ENCODE measurements at regions not wholly inside any gene's neighbourhood (a gene's known extent, or its start where the extent isn't known, plus 50 kb on each side); places are given as distances from the start of the nearest gene placed in this dataset.
"Not testable (repeated sequence)": the region's sequence is repeated elsewhere in the genome, so short reads cannot be mapped to it uniquely, and the experiment has no call there.

DNA sequence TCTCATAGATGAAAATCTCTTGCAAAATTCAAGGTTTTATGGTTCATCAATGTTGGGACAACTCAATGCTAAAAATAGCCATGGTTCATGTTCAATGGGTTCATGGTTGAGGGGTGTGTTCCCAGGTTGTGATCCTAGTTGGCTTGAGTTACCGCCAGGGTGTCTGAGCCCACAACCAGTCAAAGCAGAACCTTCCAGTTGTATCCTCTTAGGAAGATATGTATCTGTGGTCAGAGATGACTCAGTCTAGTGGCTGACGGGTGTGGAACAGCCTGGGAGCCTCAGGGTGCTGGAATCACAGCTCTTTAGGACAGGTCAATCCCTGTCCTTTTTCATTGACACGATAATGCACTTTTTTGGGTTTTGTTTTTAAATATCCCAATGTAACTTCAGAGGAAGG, 192.3 kb upstream of the NR3C2 start:
- no peak for DNase-seq

DNA sequence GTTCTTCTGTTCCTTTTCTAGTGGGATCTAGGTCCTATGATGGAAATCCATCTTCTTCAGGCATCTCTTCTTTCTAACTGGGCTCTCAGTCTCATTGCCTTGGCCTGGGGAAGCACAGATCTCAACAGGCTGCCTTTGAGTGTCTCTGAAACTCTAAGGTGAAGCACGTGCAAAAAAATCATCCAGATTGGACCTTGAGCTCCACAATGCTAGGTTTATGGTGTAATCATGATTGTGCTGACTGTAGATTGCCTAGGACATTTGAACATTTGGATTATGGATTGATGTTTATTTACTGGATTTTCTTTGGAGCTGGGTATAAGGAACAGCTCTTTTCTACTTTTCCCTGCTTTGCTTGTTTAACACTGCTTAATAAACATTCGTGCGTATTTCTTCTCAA, 191.5 kb upstream of the NR3C2 start:
- no peak for DNase-seq

DNA sequence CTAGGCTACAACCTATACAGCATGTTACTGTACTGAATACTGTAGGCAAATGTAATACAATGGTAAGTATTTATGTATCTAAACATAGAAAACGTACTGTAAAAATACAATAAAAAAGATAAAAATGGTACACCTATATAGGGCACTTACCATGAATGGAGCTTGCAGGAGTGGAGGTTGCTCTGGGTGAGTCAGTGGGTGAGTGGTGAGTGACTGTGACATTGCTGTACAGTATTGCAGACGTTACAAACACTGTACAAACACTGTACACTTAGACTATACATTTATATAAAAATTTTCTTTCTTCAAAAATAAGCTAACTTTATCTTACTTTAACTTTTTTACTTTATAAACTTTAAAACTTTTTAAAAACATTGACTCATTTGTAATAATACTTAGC, 190.3 kb upstream of the NR3C2 start:
- no peak for DNase-seq

DNA sequence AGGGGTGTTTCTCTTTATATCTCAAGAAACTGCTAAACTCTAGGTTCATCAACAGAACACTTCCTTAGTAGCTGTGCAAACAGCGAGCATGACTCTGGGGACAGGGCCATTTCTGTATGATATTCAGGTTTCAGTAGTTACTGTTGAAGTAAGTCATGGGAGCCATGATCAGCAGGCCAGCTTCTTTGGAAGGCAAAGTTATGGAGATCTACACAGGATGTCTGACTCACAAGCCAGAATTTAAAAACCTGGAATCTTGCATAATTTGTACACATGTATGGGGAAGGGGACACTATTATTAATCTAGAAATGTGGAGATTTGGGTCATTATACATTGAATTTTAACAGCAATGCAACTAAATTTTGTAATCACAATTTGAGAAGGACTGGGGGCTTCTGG, 187.8 kb upstream of the NR3C2 start:
- no peak for DNase-seq

DNA sequence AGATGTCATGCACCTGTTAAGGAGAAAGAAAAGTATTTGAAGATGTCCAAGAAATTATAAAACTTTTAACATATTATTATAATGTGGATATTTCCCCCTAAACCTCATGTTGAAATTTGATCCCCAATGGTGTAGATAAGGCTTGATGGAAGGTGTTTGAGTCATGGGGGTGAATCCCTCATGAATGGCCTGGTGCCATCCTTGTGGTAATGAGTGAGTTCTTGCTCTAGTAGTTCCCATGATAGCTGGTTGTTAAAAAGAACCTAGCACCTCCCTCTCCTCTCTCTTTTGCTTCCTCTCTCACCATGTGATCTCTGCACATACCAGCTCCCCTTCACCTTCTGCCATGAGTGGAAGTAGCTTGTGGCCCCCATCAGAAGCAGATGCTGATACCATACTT, 176.6 kb upstream of the NR3C2 start:
- no peak for DNase-seq

DNA sequence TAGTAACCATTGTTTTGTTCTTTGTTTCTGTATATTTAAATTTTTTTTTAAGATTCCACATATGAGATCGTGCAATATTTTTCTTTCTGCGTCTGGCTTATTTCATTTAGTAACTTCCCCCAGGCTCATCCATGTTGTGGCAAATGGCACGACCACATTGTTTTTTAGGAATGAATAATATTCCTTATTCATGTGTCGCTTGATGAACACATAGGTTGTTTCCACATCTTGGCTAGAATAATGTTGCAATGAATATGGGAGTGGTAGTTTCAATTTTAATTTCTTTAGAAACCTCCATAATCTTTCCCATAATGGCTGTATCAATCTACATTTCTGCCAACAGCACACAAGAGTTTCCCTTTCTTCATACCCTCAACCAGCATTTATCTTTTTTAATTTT, 166.8 kb upstream of the NR3C2 start:
- DNase-seq: no peak

DNA sequence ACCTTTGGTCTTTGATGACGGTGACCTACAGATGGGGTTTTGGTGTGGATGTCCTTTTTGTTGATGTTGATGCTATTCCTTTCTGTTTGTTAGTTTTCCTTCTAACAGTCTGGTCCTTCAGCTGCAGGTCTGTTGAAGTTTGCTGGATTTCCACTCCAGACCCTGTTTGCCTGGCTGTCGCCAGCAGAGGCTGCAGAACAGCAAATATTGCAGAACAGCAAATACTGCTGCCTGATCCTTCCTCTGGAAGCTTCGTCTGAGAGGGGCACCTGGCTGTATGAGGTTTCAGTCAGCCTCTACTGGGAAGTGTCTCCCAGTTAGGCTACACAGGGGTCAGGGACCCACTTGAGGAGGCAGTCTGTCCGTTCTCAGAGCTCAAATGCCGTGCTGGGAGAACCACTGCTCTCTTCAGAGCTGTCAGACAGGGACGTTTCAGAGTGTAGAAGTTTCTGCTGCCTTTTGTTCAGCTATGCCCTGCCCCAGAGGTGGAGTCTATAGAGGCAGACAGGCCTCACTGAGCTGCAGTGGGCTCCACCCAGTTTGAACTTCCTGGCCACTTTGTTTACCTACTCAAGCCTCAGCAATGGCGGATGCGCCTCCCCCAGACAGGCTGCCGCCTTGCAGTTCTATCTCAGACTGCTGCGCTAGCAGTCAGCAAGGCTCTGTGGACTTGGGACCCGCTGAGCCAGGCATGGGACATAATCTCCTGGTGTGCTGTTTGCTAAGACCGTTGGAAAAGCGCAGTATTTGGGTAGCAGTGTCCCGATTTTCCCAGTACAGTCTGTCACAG, 156.4 kb upstream of the NR3C2 start:
- not testable (repeated sequence) for DNase-seq

DNA sequence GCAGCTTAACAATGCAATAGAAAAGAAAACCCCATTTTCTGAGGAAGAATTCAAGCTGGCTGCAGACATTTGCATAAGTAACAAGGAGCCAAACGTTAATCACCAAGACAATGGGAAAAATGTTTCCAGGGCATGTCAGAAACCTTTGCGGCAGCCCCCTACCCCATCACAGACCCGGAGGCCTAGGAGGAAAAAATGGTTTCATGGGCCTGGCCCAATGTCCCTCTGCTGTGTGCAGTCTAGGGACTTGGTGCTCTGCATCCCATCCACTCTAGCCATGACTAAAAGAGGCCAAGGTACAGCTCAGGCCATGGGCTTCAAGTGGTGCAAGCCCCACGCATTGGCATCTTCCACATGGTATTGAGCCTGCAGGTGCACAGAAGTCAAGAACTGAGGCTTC, 147.0 kb upstream of the NR3C2 start:
- no peak for DNase-seq

DNA sequence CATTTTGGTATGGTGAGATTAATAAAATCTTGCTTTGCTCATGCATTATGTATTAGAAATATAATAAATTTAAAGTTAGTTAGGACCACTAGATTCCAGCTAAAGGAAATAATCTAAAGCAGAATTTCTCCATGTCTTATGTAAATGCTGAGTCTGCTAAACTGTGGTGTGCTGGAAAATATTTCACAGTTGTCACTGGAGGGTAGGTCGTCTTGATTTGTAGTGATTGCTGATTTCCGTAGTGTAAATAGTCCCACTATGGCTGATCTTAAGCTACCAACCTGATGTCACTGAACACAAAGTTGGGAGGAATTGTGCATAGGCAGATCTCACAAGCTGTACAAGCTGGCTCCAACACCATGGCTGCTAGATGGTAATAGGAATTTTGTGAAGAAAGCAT, 133.4 kb upstream of the NR3C2 start:
- no peak for DNase-seq

DNA sequence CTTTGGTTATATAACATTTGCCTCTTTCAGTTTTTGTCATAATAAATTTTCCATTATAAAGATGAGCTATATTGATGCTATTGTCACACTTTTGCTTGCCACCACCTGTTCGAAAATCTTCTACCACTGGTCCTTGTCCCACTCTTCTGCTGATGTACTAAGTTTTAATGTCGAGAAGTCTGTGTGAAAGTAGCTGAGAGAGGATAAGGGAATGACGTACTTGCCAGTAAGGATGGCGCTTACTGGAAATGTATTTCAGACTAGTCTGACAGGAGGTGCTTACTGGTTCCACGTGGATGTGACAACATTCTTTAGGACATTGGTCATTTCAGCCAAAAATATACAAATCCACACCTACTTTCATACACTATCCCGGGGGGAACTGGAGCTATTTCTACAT, 132.7 kb upstream of the NR3C2 start:
- DNase-seq: no peak

DNA sequence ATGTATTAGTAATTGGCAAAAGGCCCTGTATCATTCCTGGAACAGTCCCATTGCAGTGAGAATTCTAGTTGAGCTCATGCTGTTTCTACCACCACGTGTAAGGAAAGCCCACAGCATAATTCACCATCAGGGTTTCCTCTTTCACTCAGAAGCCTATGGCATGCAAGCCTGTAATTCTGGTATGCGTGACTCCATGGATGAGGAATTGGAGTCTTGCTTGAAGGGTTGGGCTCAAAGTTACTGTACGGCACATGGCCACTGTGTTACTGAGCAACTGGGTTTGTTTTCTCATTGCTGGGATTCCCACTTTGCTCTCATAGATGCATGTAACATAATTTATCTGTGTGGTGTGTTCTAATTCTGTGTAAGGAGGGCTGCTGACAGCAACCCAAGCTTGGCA, 132.3 kb upstream of the NR3C2 start:
- DNase-seq: no peak

DNA sequence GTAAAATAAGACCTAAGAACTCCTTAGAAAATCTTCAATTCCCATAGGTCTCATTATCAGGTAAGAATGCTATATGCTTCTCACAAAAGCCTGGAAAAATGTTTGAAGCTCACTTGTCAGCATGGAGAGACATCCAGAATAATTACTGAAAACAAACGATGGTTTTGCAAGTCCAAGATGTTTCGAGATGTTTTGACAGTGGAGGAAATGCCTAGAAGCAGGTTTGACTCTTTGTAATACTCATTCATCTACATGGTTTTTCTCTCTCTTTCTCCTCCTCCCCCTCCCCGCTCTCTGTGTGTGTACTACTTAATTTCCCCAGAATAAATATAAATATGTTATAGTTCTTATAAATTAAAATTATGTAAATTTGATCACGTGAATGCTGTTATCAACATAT, 131.9 kb upstream of the NR3C2 start:
- no peak for DNase-seq

DNA sequence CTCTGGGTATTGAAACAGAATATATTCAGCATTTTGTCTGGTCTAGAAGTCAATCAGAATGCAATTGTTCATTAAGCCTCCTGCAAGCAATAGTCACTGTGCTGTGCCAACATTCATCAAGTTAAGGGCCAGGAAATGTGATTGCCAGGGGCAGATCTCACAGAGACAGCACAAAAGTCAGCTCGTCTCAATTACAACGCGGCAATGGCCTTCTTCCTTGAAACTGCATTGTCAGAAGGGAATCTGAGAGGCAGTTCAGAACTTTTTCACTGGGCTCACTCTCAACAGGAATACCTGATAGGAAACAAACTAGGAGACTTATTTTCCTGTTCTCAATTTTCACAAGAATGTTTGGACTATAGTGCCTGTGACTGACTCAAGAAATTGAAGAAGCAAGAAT, 131.1 kb upstream of the NR3C2 start:
- DNase-seq: no peak

DNA sequence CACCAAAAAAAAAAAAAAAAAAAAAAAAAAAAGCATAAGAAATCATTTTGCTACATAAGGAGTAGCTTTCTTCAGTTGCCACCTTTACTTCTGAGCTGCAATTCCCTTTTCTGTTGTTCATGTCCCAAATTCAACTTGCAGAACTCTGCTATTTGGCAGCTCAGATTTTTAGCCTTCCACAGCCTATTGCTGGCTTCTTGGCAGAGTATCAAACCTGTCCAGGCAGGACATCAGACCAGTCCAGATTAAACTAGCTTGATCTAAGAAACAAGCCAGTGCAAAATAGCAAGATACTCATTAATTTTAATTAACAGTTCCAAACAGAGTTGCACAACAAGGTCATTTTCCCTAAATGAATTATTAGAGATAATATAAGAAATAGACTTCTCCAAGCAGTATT, 123.6 kb upstream of the NR3C2 start:
- no peak for DNase-seq

DNA sequence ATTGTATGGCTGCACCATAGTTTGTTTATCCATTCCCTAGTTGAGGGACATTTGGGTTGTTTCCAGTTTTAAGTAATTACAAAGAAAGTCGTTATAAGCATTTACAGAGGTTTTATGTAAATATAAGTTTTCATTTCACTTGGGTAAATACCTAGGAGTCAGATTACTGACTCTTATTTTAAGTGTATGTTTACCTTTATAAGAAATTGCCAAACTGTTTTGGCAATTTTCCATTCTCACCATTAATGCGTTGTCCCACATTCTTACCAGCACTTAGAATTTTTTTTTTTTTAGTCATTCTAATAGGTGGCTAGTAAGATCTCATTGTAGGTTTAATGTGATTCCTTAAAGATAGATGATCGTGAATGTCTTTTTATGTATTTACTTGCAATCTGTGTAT, 121.5 kb upstream of the NR3C2 start:
- DNase-seq: no peak

DNA sequence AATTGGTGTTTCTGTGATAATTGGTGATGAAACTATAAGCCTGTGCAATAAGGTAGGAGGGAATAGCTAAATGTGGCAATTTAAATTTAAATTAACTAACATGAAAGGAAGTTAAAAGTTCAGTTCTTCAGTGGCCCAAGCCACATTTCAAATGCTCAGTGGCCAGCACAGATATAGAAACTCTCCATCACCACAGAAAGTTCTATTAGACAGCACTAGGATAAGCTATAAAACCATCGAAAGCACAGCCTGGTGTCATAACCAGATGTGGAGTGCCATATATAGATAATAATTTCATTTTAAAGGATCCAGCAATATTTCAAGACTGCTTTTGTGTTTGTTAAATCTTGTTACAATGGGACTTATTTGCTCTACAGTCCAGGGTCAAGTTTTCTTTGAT, 119.3 kb upstream of the NR3C2 start:
- DNase-seq: no peak

DNA sequence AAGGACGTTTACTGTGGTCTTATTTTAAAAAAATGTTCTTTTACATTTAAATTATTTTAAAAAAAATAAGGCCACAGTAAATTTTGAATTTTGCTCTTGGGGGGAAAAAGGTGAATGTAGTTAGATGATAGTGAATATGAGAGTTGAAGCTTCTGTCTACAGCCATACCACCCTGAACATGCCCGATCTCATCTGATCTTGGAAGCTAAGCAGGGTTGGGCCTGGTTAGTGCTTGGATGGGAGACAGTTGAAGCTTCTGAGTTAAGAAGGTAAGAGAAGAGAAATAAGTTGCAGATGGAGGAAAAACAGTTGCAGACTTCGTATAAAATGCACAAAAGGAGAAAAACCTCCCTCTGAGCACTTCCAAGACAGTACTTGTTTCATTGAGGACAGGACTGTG, 115.6 kb upstream of the NR3C2 start:
- DNase-seq: no peak

DNA sequence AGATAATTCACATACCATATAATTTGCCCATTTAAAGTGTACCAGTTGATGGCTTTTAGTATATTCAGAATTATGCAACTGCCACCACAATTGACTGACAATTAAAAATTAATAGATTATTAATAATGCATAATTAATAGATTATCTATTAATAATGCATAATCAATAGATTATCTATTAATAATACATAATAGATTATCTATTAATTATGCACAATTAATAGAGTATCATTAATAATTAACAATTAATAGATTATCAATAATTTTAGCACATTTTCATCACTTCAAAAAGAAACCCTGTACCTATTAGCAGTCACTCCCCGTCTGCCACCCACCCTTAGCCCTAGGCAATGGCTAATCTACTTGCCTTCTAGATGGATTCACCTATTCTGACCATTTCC, 108.6 kb upstream of the NR3C2 start:
- no peak for DNase-seq

DNA sequence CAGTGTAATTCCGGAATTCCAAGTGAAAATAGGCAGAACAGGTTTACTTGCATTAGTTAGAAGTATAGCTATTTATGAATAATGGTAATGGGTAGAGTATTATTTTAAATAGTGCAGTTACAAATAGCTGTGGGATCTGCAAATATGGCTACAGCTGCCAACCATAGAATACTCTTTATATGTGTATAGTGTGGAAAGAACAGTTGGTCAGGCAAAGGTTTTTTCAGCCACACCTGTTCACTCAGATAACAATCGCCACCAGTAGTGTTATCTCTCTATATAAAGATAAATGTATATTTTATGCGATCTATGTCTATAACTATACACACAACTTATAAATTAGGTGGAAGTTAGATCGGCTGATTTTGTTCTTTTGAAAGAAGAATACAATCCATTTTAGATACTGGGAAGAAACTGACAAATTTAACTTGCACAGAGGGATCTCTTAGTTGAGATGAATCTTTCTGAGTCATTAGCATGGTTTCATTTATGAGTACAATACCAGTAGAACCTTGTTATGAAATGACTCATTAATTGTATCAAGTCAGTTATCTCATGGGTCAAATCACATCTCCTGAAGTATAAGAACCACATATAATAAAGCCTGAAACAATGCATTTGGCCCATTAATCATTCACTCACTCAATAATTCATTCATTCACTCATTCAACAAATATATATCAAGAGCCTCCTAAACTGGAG, 100.9 kb upstream of the NR3C2 start:
- DNase-seq: no peak

DNA sequence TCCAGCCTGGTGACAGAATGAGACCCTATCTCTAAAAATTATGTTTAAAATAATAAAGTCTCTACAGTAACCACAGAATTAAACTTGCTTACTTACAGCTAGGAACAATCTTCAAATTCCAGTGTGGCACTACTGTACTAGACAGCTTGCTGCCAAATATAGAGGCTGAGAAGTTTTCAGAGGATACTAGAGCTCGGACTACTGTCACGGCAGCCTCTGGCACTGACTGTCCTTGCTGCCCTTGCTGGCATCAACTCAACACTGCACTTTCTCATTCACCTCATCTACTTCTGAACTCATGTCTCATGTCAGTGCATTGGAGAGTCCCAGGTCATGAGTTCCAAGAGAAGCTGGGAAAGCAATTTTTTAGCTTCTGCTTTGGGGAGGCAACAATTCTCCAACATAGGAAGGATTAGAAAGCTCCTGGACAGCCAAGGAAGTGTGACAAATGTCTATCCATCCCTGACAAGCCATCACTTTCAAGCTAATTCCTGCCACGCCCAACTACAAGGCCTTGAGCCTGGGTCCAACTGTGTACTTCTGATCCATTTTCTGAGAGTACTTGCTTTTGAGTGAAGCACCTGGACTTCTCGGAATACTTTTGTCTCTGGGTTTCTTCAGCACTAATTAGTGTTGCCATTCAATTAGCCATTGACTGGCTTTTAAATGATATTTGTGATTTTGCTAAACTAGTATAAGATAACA, 98.6 kb upstream of the NR3C2 start:
- DNase-seq: no peak

DNA sequence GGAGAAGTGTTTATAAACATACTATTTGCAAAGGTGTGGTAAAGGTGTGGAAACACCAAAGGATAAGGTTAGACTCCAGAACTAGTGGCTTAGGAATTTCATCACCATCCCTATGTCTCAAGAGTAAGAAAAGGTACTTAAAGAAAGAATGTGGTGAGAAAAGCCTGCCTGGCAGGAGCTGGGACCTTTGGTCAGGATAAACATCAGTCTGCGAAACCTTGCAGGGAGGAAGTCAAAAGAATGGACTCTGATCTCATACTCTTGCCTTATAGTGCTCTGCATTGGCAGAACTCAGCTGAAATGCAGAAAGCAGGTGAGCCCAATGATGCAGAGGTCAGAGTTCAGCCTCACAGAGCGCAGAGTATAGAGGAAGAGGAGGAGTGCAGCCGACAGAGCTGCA, 97.2 kb upstream of the NR3C2 start:
- DNase-seq: no peak

DNA sequence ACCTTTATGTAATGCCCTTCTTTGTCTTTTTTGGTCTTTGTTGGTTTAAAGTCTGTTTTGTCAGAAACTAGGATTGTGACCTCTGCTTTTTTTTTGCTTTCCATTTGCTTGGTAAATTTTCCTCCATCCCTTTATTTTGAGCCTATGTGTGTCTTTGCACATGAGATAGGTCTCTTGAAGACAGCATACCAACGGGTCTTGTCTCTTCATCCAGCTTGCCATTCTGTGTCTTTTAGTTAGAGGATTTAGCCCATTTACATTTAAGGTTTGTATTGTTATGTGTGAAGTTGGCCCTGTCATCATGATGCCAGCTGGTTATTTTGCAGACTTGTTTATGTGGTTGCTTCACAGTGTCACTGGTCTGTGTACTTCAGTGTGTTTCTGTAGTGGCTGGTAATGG, 91.6 kb upstream of the NR3C2 start:
- not testable (repeated sequence) for DNase-seq

DNA sequence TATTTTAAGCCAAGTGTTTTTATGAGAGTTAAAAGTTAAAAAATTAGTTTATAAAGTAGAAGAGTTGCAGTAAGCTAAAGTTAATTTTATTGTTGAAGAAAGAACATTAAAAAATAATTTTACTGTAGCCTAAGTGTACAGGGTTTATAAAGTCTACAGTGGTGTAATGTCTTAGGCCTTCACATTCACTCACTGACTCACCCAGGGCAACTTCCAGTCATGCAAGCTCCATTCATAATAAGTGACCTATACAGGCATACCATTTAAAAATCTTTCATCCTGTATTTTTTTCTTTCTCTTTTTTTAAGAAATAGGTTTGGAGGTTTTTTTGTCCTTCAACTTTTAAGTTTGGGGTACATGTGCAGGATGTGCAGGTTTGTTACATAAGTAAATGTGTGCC, 87.9 kb upstream of the NR3C2 start:
- DNase-seq: no peak

DNA sequence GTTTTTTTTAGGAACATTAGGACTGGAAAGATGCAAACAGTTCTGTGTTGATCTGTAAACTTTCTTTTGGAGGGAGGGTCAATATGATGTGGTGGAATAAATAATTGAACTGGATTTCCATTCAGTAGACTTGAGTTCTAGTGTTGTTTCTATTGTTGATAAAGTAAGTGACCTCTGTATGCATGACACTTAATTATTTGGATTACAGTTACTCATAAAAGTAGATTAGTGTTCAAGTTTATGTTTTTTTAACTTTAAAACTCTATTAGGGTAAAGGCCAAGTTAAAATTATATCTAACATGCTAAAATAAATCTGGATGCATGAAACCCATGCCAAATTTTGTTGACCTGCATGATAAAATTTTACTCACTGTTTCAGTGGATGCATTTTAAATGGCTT, 85.4 kb upstream of the NR3C2 start:
- DNase-seq: no peak
